ENCODE measurements at regions not wholly inside any gene's neighbourhood (a gene's known extent, or its start where the extent isn't known, plus 50 kb on each side); places are given as distances from the start of the nearest gene placed in this dataset.
"Not testable (repeated sequence)": the region's sequence is repeated elsewhere in the genome, so short reads cannot be mapped to it uniquely, and the experiment has no call there.

DNA sequence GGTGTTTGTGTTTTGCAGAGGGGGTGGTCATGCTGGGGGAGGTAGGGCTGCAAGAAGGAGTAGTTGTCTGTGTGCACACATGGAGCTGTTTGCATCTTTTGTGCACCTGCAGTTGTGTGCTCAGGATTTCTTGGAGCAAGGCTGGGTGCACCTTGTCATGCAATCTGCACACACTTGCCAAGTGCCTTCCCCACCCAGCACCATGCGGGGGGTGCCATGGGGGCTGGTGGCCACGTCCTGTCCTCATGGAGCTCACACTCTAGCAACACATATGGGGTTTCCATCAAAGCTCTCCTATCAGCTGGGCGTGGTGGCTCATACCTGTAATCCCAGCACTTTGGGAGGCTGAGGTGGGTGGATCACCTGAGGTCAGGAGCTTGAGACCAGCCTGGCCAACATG lies 111.6 kb downstream of the CRLF3 start:
- not testable (repeated sequence) for DNase-seq (ENCODE audit: low read depth in 2 of 2)

DNA sequence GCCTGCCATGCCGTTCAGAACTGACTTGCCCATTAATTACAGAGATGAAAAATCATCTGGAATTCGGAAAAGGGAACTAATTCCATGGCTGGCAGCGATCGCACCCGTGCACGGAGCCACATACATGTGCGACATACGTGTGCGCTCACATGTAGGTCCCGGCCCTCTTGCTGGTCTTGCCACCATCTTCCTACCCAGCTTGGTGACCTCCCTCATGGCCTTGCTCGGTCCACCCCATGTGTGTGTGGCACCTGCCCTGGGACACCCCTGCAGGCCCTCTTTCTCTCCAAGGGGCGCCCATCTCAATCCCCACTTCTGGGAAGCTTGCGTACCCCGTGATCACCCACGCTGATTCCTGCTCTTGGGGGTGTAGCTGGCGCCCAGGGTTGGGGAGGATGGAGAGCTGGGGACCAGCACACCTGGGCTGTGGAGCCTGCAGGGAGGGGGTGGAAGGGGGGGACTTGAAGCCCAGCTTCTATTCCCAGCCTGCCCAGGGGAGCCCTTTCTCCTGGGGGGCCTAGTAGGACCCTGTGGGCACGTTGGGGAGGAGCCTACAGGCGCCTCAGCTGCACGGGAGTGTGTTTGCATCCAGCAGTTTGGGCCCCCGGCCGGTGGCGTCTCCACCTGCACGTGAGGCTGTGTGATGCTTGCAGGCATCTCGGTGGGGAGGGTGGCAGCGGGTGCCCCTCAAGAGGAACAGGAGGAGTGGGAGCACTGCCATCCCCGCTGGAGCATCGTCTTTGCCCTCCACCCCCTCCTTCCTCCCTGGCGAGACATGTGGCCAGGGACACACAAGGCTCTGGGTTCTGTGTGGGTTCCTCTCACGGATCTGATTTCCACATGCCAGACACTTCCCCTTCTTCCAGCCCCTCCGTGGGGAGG lies 112.6 kb downstream of the CRLF3 start:
- not testable (repeated sequence) for DNase-seq (ENCODE audit: low read depth in 2 of 2)

DNA sequence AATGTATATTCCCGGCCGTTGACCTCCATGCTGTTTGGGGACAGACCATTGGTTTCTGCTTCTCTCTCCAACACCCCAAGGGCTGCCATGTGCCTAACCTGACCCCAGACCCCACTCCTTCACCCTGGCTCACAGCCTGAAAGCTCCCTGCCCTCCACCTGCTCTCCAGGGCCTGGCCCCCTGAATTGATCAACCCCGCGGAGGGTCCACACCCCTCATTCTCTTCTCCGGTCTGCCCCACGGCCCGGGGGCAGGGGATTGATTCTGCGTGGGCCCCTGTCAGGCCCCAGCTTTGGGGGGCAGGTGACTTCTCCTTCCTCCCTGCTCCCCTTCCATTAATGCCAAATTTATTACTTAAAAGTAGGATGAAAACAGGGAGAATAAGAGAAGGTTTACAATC lies 113.3 kb downstream of the CRLF3 start:
- DNase-seq (ENCODE audit: low read depth in 2 of 2) = not testable (repeated sequence)

DNA sequence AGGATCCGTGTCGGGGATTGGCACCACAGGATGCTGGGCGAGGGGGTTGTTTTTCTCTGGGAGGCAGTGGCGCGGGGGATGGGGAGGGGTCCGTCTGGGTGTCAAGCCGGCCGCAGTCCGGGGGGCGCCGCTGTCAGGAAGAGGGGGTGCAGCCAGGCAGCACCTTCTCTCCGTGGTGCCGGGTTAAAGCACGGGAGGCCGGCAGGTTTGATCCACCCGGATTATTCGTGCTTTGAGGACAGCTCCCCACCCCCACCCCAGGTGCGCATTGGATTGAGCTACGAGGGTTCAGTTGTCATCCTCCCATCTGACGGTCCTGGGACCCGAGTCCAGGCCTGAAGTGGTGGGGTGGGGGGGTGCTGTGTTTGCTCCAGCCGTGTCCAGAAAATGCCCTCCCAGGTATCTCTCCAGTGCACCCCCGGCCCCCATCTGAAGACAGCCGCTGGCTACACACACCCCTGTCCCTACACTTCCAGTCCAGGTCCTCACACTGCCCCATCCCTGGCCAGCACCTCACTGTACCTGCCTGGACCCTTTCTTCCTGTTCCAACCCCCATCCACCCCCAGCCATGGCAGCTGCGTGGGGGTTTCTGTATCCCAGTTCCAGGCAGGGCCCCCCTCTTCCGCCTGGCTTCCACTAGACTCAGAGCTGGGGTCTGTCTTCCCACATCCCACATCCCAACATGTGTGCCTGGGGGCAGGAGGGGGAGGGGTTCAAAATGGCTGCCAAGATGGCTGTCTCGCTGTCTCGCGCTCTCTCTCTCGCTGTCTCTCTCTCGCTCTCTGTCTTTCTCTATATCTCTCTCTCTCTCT lies 114.0 kb downstream of the CRLF3 start:
- DNase-seq (ENCODE audit: low read depth in 2 of 2) = not testable (repeated sequence)

DNA sequence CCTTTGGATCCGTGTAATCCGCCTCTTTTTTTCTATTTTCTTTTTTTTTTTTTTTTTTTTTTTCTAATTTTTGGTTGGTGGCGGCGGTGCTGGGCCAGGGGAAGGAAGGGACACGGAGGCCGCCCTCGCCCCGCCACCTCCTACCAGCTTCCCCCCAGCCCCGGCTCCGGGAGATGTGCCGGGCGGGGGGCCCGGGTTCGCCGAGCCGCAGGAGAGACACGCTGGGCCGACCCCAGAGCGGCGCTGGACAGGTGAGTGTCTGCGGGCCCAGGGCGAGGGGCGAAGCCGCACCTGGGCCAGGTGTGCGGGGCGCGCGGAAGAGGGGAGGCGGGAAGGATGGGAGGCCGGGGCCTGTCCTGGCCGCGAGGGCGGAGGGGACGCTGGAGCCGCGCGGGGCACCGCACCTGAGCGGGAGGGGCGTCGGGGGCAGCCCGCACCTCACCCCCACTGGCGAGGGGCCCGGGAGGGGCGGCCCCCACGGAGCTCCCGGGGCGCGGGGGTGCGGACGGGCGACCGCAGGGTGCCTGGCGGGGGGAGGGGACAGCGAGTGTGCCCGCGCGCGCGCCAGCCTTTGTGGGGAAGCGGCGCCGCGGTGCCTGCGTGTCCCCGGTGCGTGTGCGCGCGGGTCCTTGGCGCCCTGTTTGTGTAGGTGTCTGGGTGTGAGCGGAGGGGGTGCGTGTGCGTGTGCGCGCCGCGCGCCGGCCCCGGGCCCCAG lies 114.8 kb downstream of the CRLF3 start:
- DNase-seq (ENCODE audit: low read depth in 2 of 2) = not testable (repeated sequence)

DNA sequence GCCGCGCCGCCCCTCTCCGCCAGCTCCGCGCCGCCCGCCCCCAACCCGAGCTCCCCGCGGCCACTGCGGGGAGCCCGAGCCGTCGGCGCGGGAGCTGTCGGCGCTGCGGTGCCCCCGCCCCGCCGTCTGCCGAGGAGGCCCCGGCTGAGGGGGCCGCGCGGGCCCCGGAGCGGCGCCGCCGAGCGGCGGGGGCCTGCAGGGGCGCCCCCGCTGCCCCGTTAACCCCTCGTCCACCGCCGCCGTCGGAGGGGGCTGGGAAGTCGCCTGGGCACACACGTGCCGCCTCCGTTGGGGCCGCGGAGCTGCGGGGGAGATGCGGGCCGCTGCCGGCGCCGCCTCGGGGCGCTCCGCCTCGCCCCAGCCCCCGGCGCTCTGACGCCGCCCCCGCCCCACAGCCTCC lies 115.4 kb downstream of the CRLF3 start:
- not testable (repeated sequence) for DNase-seq (ENCODE audit: low read depth in 2 of 2)

DNA sequence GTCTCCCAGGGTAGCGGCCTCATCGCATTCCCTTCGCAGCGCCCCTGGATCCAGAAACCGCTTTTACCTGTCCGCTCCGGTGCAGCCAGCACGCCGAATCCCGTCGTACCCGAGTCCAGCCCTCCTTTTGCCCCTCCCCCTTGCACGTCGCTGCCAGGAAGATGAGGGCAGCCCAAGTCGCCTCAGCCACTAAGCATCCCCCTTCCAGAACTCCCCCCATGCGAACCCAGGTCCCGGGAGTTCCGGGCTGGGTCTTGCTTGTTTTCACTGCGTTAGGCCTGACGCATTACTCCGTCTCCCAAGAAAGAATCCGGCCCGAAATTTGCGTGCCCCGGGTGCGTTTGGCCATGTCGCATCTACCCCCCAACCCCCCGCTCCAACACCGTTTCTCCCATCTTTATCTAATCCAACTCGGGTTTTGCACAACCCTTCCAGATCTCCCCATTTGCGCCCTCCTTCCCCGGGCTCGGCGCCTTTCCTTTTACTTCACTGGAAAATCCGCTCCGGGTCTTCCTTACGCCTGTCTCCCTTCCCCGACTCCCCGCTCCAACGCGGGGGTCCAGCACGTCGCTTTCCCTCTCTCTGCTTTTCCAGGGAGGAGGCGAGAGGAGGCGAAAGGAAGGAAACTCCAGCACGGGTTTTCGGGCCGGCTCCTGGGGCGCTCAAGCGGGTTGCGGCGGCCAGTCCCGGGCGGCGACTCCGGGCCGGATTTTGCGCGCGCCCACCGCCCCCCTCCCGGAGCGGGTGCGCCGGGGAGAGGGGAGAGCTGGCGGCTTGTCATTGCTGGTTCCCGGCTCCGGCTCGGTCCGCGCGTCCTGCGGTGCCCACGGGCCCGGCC lies 116.0 kb downstream of the CRLF3 start:
- peak; percentile 27 to 46 for DNase-seq (ENCODE audit: low read depth in 2 of 2)

DNA sequence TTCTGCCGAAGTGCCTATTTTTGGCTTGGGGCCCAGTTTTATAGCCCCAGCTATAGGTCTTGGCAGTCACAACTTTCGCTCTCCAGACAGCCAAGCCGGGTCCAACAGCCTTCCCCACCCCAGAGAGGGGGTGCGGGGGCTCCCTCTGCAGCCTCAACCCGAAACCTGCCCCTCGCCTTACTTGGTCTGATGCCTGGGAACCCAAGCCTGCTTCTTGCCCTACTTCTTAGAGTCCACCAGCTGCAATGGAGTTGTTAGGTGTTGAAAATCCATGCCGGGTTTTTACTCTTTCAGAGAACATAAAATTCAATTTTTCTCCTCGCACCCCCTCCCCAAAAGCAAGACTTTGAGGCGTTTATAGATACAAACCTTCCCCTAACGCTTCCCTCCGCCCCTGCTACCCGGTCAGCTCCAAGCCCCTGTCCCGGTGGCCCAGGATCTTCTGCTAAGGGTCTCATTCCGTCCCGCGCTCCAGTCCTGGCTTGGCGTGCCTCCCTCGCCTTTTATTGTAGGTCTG lies 116.7 kb downstream of the CRLF3 start:
- not testable (repeated sequence) for DNase-seq (ENCODE audit: low read depth in 2 of 2)

DNA sequence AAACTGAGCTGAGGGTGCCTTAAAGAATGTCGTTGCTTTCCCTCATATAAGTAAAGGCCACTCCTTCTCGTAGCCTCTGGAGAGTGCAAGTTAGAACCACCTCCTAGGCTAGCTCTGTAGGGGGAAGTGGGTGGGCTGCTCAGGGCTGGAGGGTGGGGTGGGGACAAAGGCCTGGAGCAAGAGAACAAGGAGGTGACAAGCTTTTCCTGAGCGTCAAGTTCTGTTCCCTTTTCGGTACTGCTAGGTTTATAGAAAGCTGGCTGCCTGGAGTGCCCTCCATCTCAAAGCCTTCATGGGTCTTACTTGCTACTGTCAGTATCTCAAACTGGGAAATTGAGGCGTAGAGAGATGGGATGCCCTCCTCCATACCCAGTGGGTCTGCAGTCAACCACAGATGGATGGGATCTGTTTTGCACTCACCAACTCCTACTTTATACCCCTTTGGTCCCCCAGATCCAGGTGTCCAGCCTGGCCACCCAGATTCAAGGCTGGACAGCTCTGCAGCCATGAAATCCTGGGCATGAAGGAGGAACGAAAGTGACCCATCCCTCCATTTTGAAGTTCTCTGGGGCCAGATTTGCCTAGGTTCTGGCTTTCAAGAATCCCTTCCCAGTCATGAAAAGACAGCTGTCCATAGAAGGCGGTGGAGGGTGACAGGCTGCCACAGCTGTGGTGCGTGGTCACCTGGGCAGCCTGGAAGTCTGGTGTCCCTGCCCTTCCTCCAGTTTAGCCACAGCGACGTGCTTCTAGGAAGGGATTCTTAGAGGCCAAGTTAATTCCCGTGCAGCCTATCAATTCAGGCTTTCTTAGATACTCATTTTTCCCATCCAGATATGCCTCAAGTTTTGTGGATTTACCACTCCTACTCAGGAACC lies 117.8 kb downstream of the CRLF3 start:
- not testable (repeated sequence) for DNase-seq (ENCODE audit: low read depth in 2 of 2)

DNA sequence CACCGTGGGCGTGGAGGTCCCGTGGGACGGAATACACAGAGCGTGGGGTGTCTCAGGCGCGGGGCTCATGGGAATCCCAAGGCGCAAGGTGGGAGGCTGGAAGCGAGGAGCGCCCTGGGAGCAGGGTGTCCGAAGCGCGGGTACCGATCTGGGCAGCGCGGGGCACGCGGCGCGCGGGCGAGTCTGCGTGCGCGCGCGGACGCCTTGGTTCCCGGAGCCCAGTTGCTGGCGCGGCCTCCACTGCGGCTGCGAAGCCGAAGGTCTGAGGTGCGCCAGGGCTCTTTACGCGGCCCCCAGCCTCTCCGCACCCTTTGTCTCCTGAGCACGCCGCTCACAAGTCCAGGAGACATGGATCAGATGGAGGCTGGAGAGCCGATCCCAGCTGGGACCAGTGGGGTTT lies 118.5 kb downstream of the CRLF3 start:
- not testable (repeated sequence) for DNase-seq (ENCODE audit: low read depth in 2 of 2)

DNA sequence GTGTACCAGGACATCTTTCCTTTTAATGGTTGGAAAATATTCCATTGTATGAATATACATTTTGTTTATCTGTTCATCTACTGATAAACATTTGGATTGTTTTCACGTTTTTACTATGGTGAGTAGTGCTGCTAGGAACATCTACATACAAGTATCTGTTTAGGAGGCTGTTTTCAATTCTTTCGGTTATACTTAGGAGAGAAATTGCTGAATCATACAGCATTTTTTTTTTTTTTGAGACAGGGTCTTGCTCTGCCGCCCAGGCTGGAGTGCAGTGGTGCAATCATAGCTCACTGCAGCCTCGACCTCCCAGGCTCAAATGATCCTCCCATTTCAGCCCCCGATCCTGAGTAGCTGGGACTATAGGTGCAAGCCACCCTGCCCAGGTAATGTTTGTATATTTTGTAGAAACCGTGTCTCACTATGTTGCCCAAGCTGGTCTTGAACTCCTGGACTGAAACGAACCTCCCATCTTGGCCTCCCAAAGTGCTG lies 122.9 kb downstream of the CRLF3 start:
- no peak for DNase-seq (ENCODE audit: low read depth in 2 of 2)

DNA sequence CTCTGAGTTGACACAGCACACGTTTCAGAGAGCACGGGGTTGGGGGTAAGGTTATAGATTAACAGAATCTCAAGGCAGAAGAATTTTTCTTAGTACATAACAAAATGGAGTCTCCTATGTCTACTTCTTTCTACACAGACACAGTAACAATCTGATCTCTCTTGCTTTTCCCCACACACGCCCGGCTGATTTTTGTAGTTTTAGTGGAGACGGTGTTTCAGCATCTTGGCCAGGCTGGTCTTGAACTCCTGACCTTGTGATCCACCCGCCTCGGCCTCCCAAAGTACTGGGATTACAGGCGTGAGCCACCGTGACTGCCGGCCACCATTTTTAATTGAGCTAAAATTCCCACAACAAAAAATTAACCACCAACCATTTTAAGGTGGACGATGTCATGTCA lies 123.7 kb downstream of the CRLF3 start:
- not testable (repeated sequence) for DNase-seq (ENCODE audit: low read depth in 2 of 2)

DNA sequence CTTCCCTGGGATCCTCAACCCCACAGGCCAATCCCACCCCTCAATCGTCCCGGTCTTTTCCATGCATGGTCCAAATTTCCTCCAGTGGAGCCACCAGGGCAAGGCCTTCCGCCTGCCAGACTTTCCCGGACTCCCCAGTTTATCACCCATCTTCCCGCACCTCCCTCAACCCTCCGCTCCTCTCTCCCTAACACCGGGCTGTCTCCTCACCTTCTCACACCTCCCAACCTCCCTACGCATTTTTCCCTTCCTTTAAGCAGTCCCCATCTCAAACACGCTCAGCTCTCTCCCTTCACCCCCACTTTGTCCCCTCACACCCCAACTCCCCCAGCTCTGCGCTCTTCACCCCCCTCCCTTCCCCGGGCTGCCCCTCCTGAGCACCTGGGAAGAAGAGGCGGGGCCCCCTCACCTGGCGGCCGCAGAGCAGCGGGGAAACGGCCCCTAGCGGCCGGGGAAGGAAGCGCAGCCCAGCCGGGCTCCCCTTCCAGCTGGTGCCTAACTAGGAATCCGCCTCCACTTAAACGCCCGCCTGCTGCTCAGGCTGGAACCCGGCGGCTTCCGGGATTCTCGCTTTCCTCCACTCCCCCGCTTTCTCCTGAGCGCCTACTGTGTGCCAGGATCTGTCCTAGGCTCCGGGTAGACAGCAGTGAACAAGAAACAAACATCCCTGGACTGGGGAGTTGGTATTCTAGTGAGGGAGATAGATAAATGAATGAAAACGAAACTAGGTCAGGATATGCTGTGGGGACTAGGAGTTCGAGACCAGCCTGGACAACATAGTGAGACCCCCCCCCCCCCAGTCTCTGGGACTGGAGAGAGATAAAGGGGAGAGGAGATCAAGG lies 126.7 kb downstream of the CRLF3 start:
- DNase-seq (ENCODE audit: low read depth in 2 of 2) = peak in 1 of 2 donors; percentile 43

DNA sequence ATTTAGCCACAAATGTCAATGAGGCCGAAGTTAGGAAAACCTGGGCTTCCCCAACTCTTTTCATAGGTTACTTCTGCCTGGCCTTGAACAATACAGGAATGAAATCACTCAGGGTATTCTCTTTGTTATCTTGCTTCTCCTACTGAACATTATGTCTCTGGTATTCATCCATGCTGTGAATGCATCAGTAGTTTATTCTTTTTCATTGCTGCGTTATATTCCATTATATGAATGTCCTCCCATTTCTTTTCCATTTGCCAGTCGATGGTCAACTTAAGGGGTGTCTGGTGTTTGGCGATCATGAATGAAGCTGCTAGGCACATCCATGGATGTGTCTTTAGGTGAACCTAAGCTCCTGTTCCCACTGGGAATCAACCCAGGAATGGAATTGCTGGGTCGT lies 128.3 kb downstream of the CRLF3 start:
- no peak for DNase-seq (ENCODE audit: low read depth in 2 of 2)

DNA sequence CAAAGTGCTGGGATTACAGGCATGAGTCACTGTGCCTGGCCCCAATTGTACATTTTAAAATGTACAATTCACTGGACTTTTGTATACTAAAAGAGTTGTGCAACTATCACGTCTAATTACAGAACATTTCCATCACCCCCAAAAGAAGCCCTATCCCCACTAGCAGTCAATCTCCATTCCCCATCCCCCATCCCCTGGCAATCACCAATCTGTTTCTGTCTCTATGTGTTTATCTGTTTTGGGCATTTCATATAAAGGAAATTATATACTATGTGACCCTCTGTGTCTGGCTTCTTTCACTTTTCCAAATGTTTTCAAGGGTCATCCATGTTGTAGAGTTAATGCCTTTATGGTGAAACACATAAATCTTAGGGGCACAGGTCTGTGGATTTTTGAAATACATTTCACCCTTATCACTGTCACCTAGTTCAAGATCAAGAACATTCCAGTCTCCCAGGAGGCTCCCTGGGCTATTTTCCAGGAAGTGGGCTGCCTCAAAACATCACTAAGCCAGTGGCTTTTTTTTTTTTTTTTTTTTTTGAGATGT lies 129.2 kb downstream of the CRLF3 start:
- not testable (repeated sequence) for DNase-seq (ENCODE audit: low read depth in 2 of 2)

DNA sequence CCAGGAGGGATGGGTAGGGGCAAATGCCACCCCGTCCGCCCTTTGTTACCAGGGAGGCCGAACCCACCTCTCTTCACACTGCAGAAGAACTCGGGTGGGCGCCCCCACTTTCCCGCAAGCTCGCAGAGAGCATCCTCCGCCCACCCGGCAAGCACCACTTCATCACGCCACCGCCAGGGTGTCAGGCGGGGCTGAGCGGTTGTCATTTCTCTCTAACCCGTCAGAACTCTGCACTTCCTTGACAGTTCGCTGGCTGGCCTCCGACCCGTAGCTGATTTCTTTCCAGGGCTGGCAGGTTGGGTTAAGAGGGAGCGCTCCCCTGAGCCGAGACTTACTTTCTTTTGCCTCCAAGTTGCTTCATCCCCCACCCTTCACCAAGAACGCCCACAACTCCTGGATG lies 130.7 kb downstream of the CRLF3 start:
- DNase-seq (ENCODE audit: low read depth in 2 of 2) = peak in 1 of 2 donors; percentile 21

DNA sequence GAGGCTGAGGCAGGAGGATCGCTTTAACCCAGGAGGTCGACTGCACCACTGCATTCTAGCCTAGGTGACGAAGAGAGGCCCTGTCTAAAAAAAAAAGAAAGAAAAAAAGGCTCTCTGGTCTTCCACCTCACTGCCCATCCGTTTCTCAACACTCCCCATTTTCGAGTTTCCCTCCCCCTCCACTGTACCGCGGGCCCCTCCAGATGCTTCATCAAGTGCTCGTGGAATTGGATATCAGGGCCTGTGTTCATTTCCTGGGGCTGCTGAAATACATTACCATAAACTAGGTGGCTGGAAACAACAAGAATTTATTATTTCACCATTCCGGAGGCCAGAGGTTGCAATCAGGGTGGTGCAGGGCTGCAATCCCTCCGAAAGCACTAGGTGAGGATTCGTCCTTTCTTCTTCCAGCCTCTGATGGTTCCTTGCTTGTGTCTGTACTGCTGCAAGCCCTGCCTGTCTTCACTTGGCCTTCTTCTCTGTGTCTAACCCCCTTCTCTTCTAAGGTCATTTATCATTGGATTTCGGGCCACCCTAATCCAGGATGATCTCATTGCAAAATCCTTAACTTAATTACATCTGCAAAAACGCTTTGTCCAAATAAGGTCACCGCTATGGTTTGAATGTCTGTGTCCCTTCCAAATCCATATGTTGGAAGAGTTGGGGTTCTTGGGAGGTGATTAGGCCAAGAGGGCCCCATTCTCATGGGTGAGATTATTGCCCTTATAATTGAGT lies 135.1 kb downstream of the CRLF3 start:
- DNase-seq (ENCODE audit: low read depth in 2 of 2) = not testable (repeated sequence)

All from stimulated activated CD8-positive, alpha-beta memory T cell treated with anti-CD3 and anti-CD28 coated beads, Interleukin-15, amount 100 ng/mL, for 4 hours (primary cell).